CD4-positive, alpha-beta memory T cell (primary cell): ENCODE measurements at regions not wholly inside any gene's neighbourhood (a gene's known extent, or its start where the extent isn't known, plus 50 kb on each side); places are given as distances from the start of the nearest gene placed in this dataset.

Experiments
- CTCF ChIA-PET: fragments of 350-600 bp; sonication (Branson Sonifier 250); formaldehyde crosslinking; loops from one replicate; lab custom pipeline; 2021; ENCODE audit warnings: inconsistent platforms; ENCODE audit not compliant: partially characterized antibody; lab: Charles Lee
- POLR2A ChIA-PET: fragments of 350-600 bp; sonication (Branson Sonifier 250); formaldehyde crosslinking; loops from one replicate; lab custom pipeline; 2021; ENCODE audit not compliant: partially characterized antibody; lab: Charles Lee
- DNase-seq, 5 donors: peaks; one replicate each; pipeline versions ENCODE4 v3.0.0 to v3.0.0-alpha.2; 2020 to 2022; ENCODE audit warnings: mixed read lengths in 1 of 5
- H3K27ac ChIP-seq: one replicate; pipeline ENCODE4 v1.7.0; 2013; ENCODE audit warnings: low read depth, low read length
- H3K27me3 ChIP-seq: 2 replicates; pipeline ENCODE4 v1.7.0; 2013; ENCODE audit warnings: mild to moderate bottlenecking, low read length, moderate library complexity; ENCODE audit not compliant: insufficient read depth
- H3K36me3 ChIP-seq: 2 replicates; pipeline ENCODE4 v1.7.0; 2013; ENCODE audit warnings: mild to moderate bottlenecking, low read length, moderate library complexity; ENCODE audit not compliant: insufficient read depth
- H3K4me1 ChIP-seq: 2 replicates; pipeline ENCODE4 v1.7.0; 2013; ENCODE audit warnings: mild to moderate bottlenecking, low read length, moderate library complexity; ENCODE audit not compliant: insufficient read depth
- H3K4me3 ChIP-seq, 2 donors: one replicate each; pipeline ENCODE4 v1.7.0; 2013; ENCODE audit warnings: low read length in 2 of 2, mild to moderate bottlenecking in 1 of 2
- H3K9me3 ChIP-seq, 2 donors: one replicate each; pipeline ENCODE4 v1.7.0; 2013; ENCODE audit warnings: low read length in 2 of 2, control low read depth in 1 of 2; ENCODE audit not compliant: control insufficient read depth in 1 of 2
- H3K27ac Mint-ChIP-seq, 7 donors: one replicate each; pipeline ENCODE4 v1.8.0; 2020 to 2021; ENCODE audit warnings: mixed read lengths in 7 of 7, mild to moderate bottlenecking in 6 of 7, inconsistent platforms in 3 of 7, moderate library complexity in 3 of 7
- H3K27me3 Mint-ChIP-seq, 2 donors: one replicate each; pipeline ENCODE4 v1.8.0; 2020 to 2021; ENCODE audit warnings: mixed read lengths in 2 of 2
- H3K36me3 Mint-ChIP-seq, 2 donors: one replicate each; pipeline ENCODE4 v1.8.0; 2020 to 2021; ENCODE audit warnings: mixed read lengths in 2 of 2, inconsistent platforms in 1 of 2, mild to moderate bottlenecking in 1 of 2
- H3K4me1 Mint-ChIP-seq, 4 donors: one replicate each; pipeline ENCODE4 v1.8.0; 2020 to 2021; ENCODE audit warnings: mixed read lengths in 4 of 4, mild to moderate bottlenecking in 1 of 4
- H3K4me3 Mint-ChIP-seq, 8 donors: one replicate each; pipeline ENCODE4 v1.8.0; 2020 to 2021; ENCODE audit warnings: mixed read lengths in 8 of 8, mild to moderate bottlenecking in 7 of 8, moderate library complexity in 6 of 8, inconsistent platforms in 3 of 8
- H3K9me3 Mint-ChIP-seq, 8 donors: one replicate each; pipeline ENCODE4 v1.8.0; 2020 to 2021; ENCODE audit warnings: mixed read lengths in 8 of 8, mild to moderate bottlenecking in 5 of 8, inconsistent platforms in 3 of 8, moderate library complexity in 1 of 8
- intact Hi-C: fragments of 100-400 bp; cut with micrococcal nuclease; formaldehyde crosslinking; loops from one replicate; pipeline ENCODE4 v1.15.1; 2023

- H3K36me3 Mint-ChIP-seq = no peaks in the 10 kb centered on the region
- H3K4me3 ChIP-seq = no peak overlapping the region
- H3K36me3 ChIP-seq = no peaks in the 10 kb centered on the region
- no peak overlapping the region for H3K4me3 Mint-ChIP-seq
- H3K9me3 ChIP-seq = no peaks in the 10 kb centered on the region
- intact Hi-C loops = no loop called here
- peaks cover 0 to 1% (median 0%) of the 10 kb centered on the region in 8 donors for H3K9me3 Mint-ChIP-seq
- no peak for DNase-seq
- H3K27me3 ChIP-seq = no peaks in the 10 kb centered on the region
- ChIA-PET POLR2A (no interaction called here), CTCF (no interaction called here)
- no peaks in the 10 kb centered on the region for H3K27me3 Mint-ChIP-seq
- no peak overlapping the region for H3K27ac ChIP-seq
- H3K4me1 Mint-ChIP-seq = no peaks in the 10 kb centered on the region
- no peak overlapping the region for H3K27ac Mint-ChIP-seq
- no peaks in the 10 kb centered on the region for H3K4me1 ChIP-seq
Observed at GRCh38 chr2:128644718-128645256, 326.1 kb upstream of the HS6ST1 start.

- Mint-ChIP-seq H3K4me1 (no peaks in the 10 kb centered on the region), H3K27me3 (no peaks in the 10 kb centered on the region), H3K27ac (no peak overlapping the region), H3K9me3 (peaks cover 0 to 1% (median 0%) of the 10 kb centered on the region in 8 donors), H3K4me3 (no peak overlapping the region), H3K36me3 (no peaks in the 10 kb centered on the region)
- H3K36me3 ChIP-seq = no peaks in the 10 kb centered on the region
- H3K27me3 ChIP-seq = no peaks in the 10 kb centered on the region
- intact Hi-C loops = no loop called here
- ChIA-PET POLR2A (no interaction called here), CTCF (no interaction called here)
- no peak overlapping the region for H3K4me3 ChIP-seq
- no peak overlapping the region for H3K27ac ChIP-seq
- no peaks in the 10 kb centered on the region for H3K9me3 ChIP-seq
- DNase-seq = no peak
- no peaks in the 10 kb centered on the region for H3K4me1 ChIP-seq
Observed at GRCh38 chr2:128645631-128646030, 327.0 kb upstream of the HS6ST1 start.

- Histone ChIP-seq H3K27ac (no peak overlapping the region), H3K4me1 (no peaks in the 10 kb centered on the region), H3K9me3 (no peaks in the 10 kb centered on the region), H3K27me3 (no peaks in the 10 kb centered on the region), H3K36me3 (no peaks in the 10 kb centered on the region), H3K4me3 (no peak overlapping the region)
- Mint-ChIP-seq H3K27ac (no peak overlapping the region), H3K36me3 (no peaks in the 10 kb centered on the region), H3K27me3 (no peaks in the 10 kb centered on the region), H3K4me1 (no peaks in the 10 kb centered on the region), H3K4me3 (no peak overlapping the region), H3K9me3 (peaks cover 0 to 1% (median 0%) of the 10 kb centered on the region in 8 donors)
- POLR2A ChIA-PET = no interaction called here
- intact Hi-C loops = no loop called here
- CTCF ChIA-PET = no interaction called here
- DNase-seq = no peak
Observed at GRCh38 chr2:128646091-128646490, 327.4 kb upstream of the HS6ST1 start.

GRCh38 chr2:128646691-128647090, 328.0 kb upstream of the HS6ST1 start:
- H3K27me3 ChIP-seq = no peaks in the 10 kb centered on the region
- Mint-ChIP-seq H3K4me3 (no peak overlapping the region), H3K9me3 (peaks cover 0 to 1% (median 0%) of the 10 kb centered on the region in 8 donors), H3K4me1 (no peaks in the 10 kb centered on the region), H3K27ac (no peak overlapping the region), H3K36me3 (no peaks in the 10 kb centered on the region), H3K27me3 (no peaks in the 10 kb centered on the region)
- POLR2A ChIA-PET = no interaction called here
- no peak for DNase-seq
- CTCF ChIA-PET = no interaction called here
- no peaks in the 10 kb centered on the region for H3K36me3 ChIP-seq
- no peaks in the 10 kb centered on the region for H3K9me3 ChIP-seq
- no peak overlapping the region for H3K27ac ChIP-seq
- H3K4me3 ChIP-seq = no peak overlapping the region
- intact Hi-C loops = no loop called here
- H3K4me1 ChIP-seq = no peaks in the 10 kb centered on the region

GRCh38 chr2:128651000-128651399, 332.3 kb upstream of the HS6ST1 start:
- Mint-ChIP-seq H3K9me3 (peaks cover 0 to 6% (median 0%) of the 10 kb centered on the region in 8 donors), H3K27ac (no peak overlapping the region), H3K4me1 (no peaks in the 10 kb centered on the region), H3K36me3 (no peaks in the 10 kb centered on the region), H3K4me3 (no peak overlapping the region), H3K27me3 (peaks cover 1 to 2% of the 10 kb centered on the region in 2 donors)
- Histone ChIP-seq H3K4me1 (no peaks in the 10 kb centered on the region), H3K9me3 (no peaks in the 10 kb centered on the region), H3K27me3 (no peaks in the 10 kb centered on the region), H3K36me3 (no peaks in the 10 kb centered on the region), H3K27ac (no peak overlapping the region), H3K4me3 (no peak overlapping the region)
- no peak for DNase-seq
- intact Hi-C loops = no loop called here
- ChIA-PET CTCF (no interaction called here), POLR2A (no interaction called here)

GRCh38 chr2:128654408-128654807, 335.7 kb upstream of the HS6ST1 start:
- H3K27me3 Mint-ChIP-seq = peaks cover 9 to 10% of the 10 kb centered on the region in 2 donors
- no peak overlapping the region for H3K27ac Mint-ChIP-seq
- H3K4me1 ChIP-seq = no peaks in the 10 kb centered on the region
- DNase-seq = no peak
- no peaks in the 10 kb centered on the region for H3K36me3 ChIP-seq
- H3K4me3 ChIP-seq = no peak overlapping the region
- no peaks in the 10 kb centered on the region for H3K4me1 Mint-ChIP-seq
- POLR2A ChIA-PET = no interaction called here
- H3K36me3 Mint-ChIP-seq = no peaks in the 10 kb centered on the region
- no peak overlapping the region for H3K4me3 Mint-ChIP-seq
- no peaks in the 10 kb centered on the region for H3K9me3 ChIP-seq
- no peaks in the 10 kb centered on the region for H3K27me3 ChIP-seq
- CTCF ChIA-PET = no interaction called here
- intact Hi-C loops = no loop called here
- no peak overlapping the region for H3K27ac ChIP-seq
- H3K9me3 Mint-ChIP-seq = peaks cover 0 to 6% (median under 1%) of the 10 kb centered on the region in 8 donors

- H3K27me3 Mint-ChIP-seq = peaks cover 15 to 21% of the 10 kb centered on the region in 2 donors
- peaks cover 0 to 4% (median 2%) of the 10 kb centered on the region in 8 donors for H3K9me3 Mint-ChIP-seq
- Histone ChIP-seq H3K27ac (no peak overlapping the region), H3K27me3 (no peaks in the 10 kb centered on the region), H3K4me3 (no peak overlapping the region), H3K9me3 (no peaks in the 10 kb centered on the region), H3K4me1 (no peaks in the 10 kb centered on the region), H3K36me3 (no peaks in the 10 kb centered on the region)
- H3K4me1 Mint-ChIP-seq = peaks cover 0 to 1% (median 0%) of the 10 kb centered on the region in 4 donors
- POLR2A ChIA-PET = no interaction called here
- intact Hi-C loops = no loop called here
- DNase-seq = no peak
- no peak overlapping the region for H3K4me3 Mint-ChIP-seq
- H3K36me3 Mint-ChIP-seq = no peaks in the 10 kb centered on the region
- CTCF ChIA-PET = no interaction called here
- no peak overlapping the region for H3K27ac Mint-ChIP-seq
Observed at GRCh38 chr2:128660836-128661235, 342.2 kb upstream of the HS6ST1 start.

GRCh38 chr2:128661311-128661710, 342.6 kb upstream of the HS6ST1 start:
- Mint-ChIP-seq H3K27me3 (peaks cover 14 to 21% of the 10 kb centered on the region in 2 donors), H3K9me3 (peaks cover 0 to 2% (median 2%) of the 10 kb centered on the region in 8 donors), H3K4me1 (peaks cover 0 to 1% (median 0%) of the 10 kb centered on the region in 4 donors), H3K27ac (no peak overlapping the region), H3K36me3 (no peaks in the 10 kb centered on the region), H3K4me3 (no peak overlapping the region)
- no peaks in the 10 kb centered on the region for H3K36me3 ChIP-seq
- H3K4me1 ChIP-seq = no peaks in the 10 kb centered on the region
- CTCF ChIA-PET = no interaction called here
- POLR2A ChIA-PET = no interaction called here
- DNase-seq = no peak
- no peaks in the 10 kb centered on the region for H3K9me3 ChIP-seq
- H3K27me3 ChIP-seq = no peaks in the 10 kb centered on the region
- H3K4me3 ChIP-seq = no peak overlapping the region
- intact Hi-C loops = no loop called here
- H3K27ac ChIP-seq = no peak overlapping the region
